ENCODE measurements at regions not wholly inside any gene's neighbourhood (a gene's known extent, or its start where the extent isn't known, plus 50 kb on each side); places are given as distances from the start of the nearest gene placed in this dataset.

GRCh38 chr5:103657301-103657700 lies 94.7 kb upstream of the NUDT12 start:
- Histone ChIP-seq H3K36me3 (ENCODE audit: control insufficient read depth in 2 of 2, insufficient read depth in 1 of 2, low read length in 2 of 2) (no peaks in the 10 kb centered on the region), H3K4me1 (ENCODE audit: control insufficient read depth, insufficient read depth, low read length) (no peaks in the 10 kb centered on the region), H3K27ac (ENCODE audit: extremely low read depth, low read depth, low read length) (no peak overlapping the region), H3K4me3 (ENCODE audit: low read depth, low read length) (no peak overlapping the region), H3K9me3 (ENCODE audit: control insufficient read depth, insufficient read depth, low read depth, low read length) (no peaks in the 10 kb centered on the region)
- TF ChIP-seq OSR2 (tag by site-specific recombination; IDR thresholded peaks at IDR 0.05) (no peak), ZNF530 (tag by site-specific recombination; IDR thresholded peaks at IDR 0.05; ENCODE audit: low read depth) (no peak), HOXA7 (CRISPR knock-in tag; IDR thresholded peaks at IDR 0.05; ENCODE audit: borderline replicate concordance) (no peak), PBX3 (CRISPR knock-in tag; IDR thresholded peaks at IDR 0.05) (no peak), ZFP3 (tag by site-specific recombination; IDR thresholded peaks at IDR 0.05; ENCODE audit: low read depth) (no peak), ZSCAN4 (tag by site-specific recombination; IDR thresholded peaks at IDR 0.05) (no peak), ZNF580 (tag by site-specific recombination; IDR thresholded peaks at IDR 0.05) (no peak), ZNF510 (tag by site-specific recombination; IDR thresholded peaks at IDR 0.05; ENCODE audit: insufficient replicate concordance) (no peak), ZNF626 (tag by site-specific recombination; IDR thresholded peaks at IDR 0.05) (no peak), KLF10 (tag by site-specific recombination; IDR thresholded peaks at IDR 0.05) (no peak)
- TF ChIP-seq, protein P1, sequence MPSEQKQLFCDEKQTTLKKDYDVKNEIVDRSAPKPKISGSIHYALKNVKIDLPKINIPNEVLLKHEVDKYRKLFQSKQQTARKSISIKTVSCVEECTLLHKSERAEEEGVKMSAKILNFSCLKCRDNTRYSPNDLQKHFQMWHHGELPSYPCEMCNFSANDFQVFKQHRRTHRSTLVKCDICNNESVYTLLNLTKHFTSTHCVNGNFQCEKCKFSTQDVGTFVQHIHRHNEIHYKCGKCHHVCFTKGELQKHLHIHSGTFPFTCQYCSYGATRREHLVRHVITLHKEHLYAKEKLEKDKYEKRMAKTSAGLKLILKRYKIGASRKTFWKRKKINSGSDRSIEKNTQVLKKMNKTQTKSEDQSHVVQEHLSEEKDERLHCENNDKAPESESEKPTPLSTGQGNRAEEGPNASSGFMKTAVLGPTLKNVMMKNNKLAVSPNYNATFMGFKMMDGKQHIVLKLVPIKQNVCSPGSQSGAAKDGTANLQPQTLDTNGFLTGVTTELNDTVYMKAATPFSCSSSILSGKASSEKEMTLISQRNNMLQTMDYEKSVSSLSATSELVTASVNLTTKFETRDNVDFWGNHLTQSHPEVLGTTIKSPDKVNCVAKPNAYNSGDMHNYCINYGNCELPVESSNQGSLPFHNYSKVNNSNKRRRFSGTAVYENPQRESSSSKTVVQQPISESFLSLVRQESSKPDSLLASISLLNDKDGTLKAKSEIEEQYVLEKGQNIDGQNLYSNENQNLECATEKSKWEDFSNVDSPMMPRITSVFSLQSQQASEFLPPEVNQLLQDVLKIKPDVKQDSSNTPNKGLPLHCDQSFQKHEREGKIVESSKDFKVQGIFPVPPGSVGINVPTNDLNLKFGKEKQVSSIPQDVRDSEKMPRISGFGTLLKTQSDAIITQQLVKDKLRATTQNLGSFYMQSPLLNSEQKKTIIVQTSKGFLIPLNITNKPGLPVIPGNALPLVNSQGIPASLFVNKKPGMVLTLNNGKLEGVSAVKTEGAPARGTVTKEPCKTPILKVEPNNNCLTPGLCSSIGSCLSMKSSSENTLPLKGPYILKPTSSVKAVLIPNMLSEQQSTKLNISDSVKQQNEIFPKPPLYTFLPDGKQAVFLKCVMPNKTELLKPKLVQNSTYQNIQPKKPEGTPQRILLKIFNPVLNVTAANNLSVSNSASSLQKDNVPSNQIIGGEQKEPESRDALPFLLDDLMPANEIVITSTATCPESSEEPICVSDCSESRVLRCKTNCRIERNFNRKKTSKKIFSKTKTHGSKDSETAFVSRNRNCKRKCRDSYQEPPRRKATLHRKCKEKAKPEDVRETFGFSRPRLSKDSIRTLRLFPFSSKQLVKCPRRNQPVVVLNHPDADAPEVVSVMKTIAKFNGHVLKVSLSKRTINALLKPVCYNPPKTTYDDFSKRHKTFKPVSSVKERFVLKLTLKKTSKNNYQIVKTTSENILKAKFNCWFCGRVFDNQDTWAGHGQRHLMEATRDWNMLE (tag by site-specific recombination; conservative IDR thresholded peaks at IDR 0.05; ENCODE audit: low read depth): no peak
- TF ChIP-seq, protein P2, sequence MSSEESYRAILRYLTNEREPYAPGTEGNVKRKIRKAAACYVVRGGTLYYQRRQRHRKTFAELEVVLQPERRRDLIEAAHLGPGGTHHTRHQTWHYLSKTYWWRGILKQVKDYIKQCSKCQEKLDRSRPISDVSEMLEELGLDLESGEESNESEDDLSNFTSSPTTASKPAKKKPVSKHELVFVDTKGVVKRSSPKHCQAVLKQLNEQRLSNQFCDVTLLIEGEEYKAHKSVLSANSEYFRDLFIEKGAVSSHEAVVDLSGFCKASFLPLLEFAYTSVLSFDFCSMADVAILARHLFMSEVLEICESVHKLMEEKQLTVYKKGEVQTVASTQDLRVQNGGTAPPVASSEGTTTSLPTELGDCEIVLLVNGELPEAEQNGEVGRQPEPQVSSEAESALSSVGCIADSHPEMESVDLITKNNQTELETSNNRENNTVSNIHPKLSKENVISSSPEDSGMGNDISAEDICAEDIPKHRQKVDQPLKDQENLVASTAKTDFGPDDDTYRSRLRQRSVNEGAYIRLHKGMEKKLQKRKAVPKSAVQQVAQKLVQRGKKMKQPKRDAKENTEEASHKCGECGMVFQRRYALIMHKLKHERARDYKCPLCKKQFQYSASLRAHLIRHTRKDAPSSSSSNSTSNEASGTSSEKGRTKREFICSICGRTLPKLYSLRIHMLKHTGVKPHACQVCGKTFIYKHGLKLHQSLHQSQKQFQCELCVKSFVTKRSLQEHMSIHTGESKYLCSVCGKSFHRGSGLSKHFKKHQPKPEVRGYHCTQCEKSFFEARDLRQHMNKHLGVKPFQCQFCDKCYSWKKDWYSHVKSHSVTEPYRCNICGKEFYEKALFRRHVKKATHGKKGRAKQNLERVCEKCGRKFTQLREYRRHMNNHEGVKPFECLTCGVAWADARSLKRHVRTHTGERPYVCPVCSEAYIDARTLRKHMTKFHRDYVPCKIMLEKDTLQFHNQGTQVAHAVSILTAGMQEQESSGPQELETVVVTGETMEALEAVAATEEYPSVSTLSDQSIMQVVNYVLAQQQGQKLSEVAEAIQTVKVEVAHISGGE (tag by site-specific recombination; conservative IDR thresholded peaks at IDR 0.05; ENCODE audit: low read depth): no peak
- CTCF ChIA-PET: no interaction called here
- POLR2A ChIA-PET: no interaction called here

GRCh38 chr5:103648086-103648485 lies 85.5 kb upstream of the NUDT12 start:
- Histone ChIP-seq H3K4me1 (ENCODE audit: control insufficient read depth, insufficient read depth, low read length) (no peaks in the 10 kb centered on the region), H3K36me3 (ENCODE audit: control insufficient read depth in 2 of 2, insufficient read depth in 1 of 2, low read length in 2 of 2) (no peaks in the 10 kb centered on the region), H3K4me3 (ENCODE audit: low read depth, low read length) (no peak overlapping the region), H3K9me3 (ENCODE audit: control insufficient read depth, insufficient read depth, low read depth, low read length) (no peaks in the 10 kb centered on the region), H3K27ac (ENCODE audit: extremely low read depth, low read depth, low read length) (no peak overlapping the region)
- POLR2A ChIA-PET: no interaction called here
- CTCF ChIA-PET: interaction anchor here (1.0 to 1.3 kb wide), 2 partner anchors 8 to 83 kb away, joined by 6 to 7 read pairs; no protein-coding TSS in a partner anchor
- no peak for TF ChIP-seq ZNF140 (tag by site-specific recombination; IDR thresholded peaks at IDR 0.05)
- no peak for TF ChIP-seq ZBTB10 (tag by site-specific recombination; IDR thresholded peaks at IDR 0.05)
- no peak for TF ChIP-seq HOXD13 (CRISPR knock-in tag; IDR thresholded peaks at IDR 0.05; ENCODE audit: borderline replicate concordance)
- no peak for TF ChIP-seq ZNF292 (tag by site-specific recombination; IDR thresholded peaks at IDR 0.05; ENCODE audit: borderline replicate concordance, low read depth)
- TF ChIP-seq ZNF707 (tag by site-specific recombination; IDR thresholded peaks at IDR 0.05): no peak
- TF ChIP-seq ZNF202 (tag by site-specific recombination; IDR thresholded peaks at IDR 0.05; ENCODE audit: borderline replicate concordance): no peak
- no peak for TF ChIP-seq GLI4 (tag by site-specific recombination; IDR thresholded peaks at IDR 0.05)
- no peak for TF ChIP-seq ZNF239 (tag by site-specific recombination; IDR thresholded peaks at IDR 0.05)

Measured in HEK293 (cell line).